G401.6 (cell line): ENCODE measurements at regions not wholly inside any gene's neighbourhood (a gene's known extent, or its start where the extent isn't known, plus 50 kb on each side); places are given as distances from the start of the nearest gene placed in this dataset.
"Not testable (repeated sequence)": the region's sequence is repeated elsewhere in the genome, so short reads cannot be mapped to it uniquely, and the experiment has no call there.

Experiments used
- FAIRE-seq: peaks from 2 replicates; lab custom pipeline; 2012; peaks lifted over from hg19 to GRCh38; lab: Jason Lieb, UNC

GRCh38 chr5:174644923-174645322 lies 79.5 kb upstream of the MSX2 start:
- FAIRE-seq = no peak

GRCh38 chr5:174645677-174646076 lies 78.7 kb upstream of the MSX2 start:
- no peak for FAIRE-seq

DNA sequence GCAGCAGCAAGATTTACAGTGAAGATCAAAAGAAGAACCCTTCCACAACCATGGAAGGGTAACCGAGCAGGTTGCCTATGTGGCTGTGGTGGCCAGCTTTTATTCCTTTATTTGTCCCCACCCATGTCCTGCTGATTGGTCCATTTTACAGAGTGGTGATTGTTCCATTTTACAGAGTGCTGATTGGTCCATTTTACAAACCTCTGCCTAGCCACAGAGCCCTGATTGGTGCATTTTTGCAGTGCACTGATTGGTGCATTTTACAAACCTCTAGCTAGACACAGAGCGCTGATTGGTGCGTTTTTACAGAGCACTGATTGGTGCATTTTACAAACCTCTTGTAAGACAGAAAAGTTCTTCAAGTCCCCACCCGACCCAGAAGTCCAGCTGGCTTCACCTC lies 75.8 kb upstream of the MSX2 start:
- not testable (repeated sequence) for FAIRE-seq

GRCh38 chr5:174649391-174649790 lies 75.0 kb upstream of the MSX2 start:
- no peak for FAIRE-seq

DNA sequence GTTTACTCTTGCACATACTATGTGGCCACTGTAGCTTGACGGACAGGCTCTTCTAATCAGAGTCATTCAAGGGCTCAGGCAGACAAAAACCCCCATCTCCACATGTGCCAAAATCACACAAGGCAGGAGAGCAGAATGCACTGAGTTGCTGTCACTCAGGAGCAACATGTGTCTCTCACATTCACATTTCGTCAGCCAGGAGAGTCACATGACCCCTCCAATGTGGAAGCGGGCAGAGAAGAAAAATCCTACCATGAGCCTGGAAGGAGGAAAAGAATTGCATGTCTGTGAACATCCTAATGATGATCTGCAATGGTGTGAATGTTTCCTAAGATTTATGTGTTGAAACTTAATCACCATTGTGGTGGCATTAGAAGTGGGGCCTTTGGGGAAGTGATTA lies 69.9 kb upstream of the MSX2 start:
- FAIRE-seq = no peak

GRCh38 chr5:174655351-174655750 lies 69.0 kb upstream of the MSX2 start:
- FAIRE-seq = no peak

- FAIRE-seq = no peak
Observed at GRCh38 chr5:174664180-174664850, 60.1 kb upstream of the MSX2 start.

DNA sequence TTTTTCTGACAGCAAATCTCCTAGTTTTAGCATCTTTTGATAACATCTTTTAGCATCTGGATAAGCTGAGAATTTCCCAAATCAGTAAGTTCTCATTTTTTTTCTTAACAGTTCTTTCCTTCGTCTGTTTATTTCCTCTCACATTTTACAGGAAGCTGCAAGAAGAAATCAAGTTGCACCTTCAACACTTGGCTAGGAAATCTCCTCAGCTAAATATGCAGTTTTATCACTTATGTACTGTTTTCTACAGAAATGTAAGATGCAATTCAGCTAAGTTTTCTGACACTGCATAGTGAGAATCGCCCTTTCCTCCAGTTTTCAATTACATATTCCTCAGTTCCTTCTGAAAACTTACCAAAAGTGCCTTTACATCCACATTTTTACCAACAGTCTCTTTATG lies 59.0 kb upstream of the MSX2 start:
- no peak for FAIRE-seq

GRCh38 chr5:174667526-174667925 lies 56.9 kb upstream of the MSX2 start:
- no peak for FAIRE-seq

- FAIRE-seq = no peak
Observed at GRCh38 chr5:174668349-174668748, 56.0 kb upstream of the MSX2 start.
